CD4-positive, alpha-beta T cell (primary cell): ENCODE measurements at regions not wholly inside any gene's neighbourhood (a gene's known extent, or its start where the extent isn't known, plus 50 kb on each side); places are given as distances from the start of the nearest gene placed in this dataset.
"Not testable (repeated sequence)": the region's sequence is repeated elsewhere in the genome, so short reads cannot be mapped to it uniquely, and the experiment has no call there.

Source experiments
- ATAC-seq: fragments of 200-7000 bp; cut with Tn5 transposase; one replicate; pipeline ENCODE4 v1.10.0; 2022; ENCODE audit warnings: mild to moderate bottlenecking; ENCODE audit not compliant: poor library complexity
- CTCF ChIA-PET: fragments of 350-600 bp; sonication (Branson Sonifier 250); formaldehyde crosslinking; loops from one replicate; lab custom pipeline; 2021; ENCODE audit warnings: antibody characterized with exemption, inconsistent platforms; lab: Charles Lee
- POLR2A ChIA-PET: fragments of 350-600 bp; sonication (Branson Sonifier 250); formaldehyde crosslinking; loops from one replicate; lab custom pipeline; 2021; ENCODE audit warnings: antibody characterized with exemption, inconsistent platforms; lab: Charles Lee
- DNase-seq, 14 experiments: peaks; one replicate each; pipeline ENCODE4 v3.0.0-alpha.2; 2013 to 2020; ENCODE audit warnings: mixed read lengths in 2 of 14
- H3K27ac ChIP-seq, 2 donors: one replicate each; pipeline versions ENCODE4 v1.5.1 to v1.7.0; 2013; ENCODE audit warnings: low read length in 2 of 2, low read depth in 1 of 2, mild to moderate bottlenecking in 1 of 2
- H3K27me3 ChIP-seq, 2 experiments: 1 replicate in 1 of 2; 2 replicates in 1 of 2; pipeline versions ENCODE4 v1.6.1 to v1.7.0; 2013; ENCODE audit warnings: low read length in 2 of 2, control low read depth in 1 of 2, mild to moderate bottlenecking in 1 of 2, moderate library complexity in 1 of 2; ENCODE audit not compliant: insufficient read depth in 2 of 2, control insufficient read depth in 1 of 2
- H3K36me3 ChIP-seq: one replicate; pipeline ENCODE4 v1.6.1; 2013; ENCODE audit warnings: low read length, control low read depth; ENCODE audit not compliant: insufficient read depth
- H3K4me1 ChIP-seq: one replicate; pipeline ENCODE4 v1.6.1; 2013; ENCODE audit warnings: low read length, control low read depth; ENCODE audit not compliant: insufficient read depth
- H3K4me3 ChIP-seq: one replicate; pipeline ENCODE4 v1.5.1; 2013; ENCODE audit warnings: mild to moderate bottlenecking, low read length, moderate library complexity
- H3K9me3 ChIP-seq, 2 experiments: 1 replicate in 1 of 2; 2 replicates in 1 of 2; pipeline versions ENCODE4 v1.6.1 to v1.7.0; 2013; ENCODE audit warnings: low read length in 2 of 2, mild to moderate bottlenecking in 2 of 2, control low read depth in 1 of 2, moderate library complexity in 1 of 2; ENCODE audit not compliant: control insufficient read depth in 1 of 2, insufficient read depth in 1 of 2
- H3K27ac Mint-ChIP-seq: one replicate; pipeline ENCODE4 v1.8.0; 2020; ENCODE audit warnings: mixed read lengths
- H3K27me3 Mint-ChIP-seq: one replicate; pipeline ENCODE4 v1.8.0; 2021; ENCODE audit warnings: mixed read lengths
- H3K36me3 Mint-ChIP-seq: one replicate; pipeline ENCODE4 v1.8.0; 2021; ENCODE audit warnings: low read depth, mixed read lengths
- H3K4me1 Mint-ChIP-seq: one replicate; pipeline ENCODE4 v1.8.0; 2021; ENCODE audit warnings: low read depth, mixed read lengths
- H3K4me3 Mint-ChIP-seq: one replicate; pipeline ENCODE4 v1.8.0; 2020; ENCODE audit warnings: mild to moderate bottlenecking, mixed read lengths
- H3K9me3 Mint-ChIP-seq: one replicate; pipeline ENCODE4 v1.8.0; 2020; ENCODE audit warnings: mixed read lengths
- CTCF ChIP-seq: fragments of 200-600 bp; IDR thresholded peaks from one replicate; pipeline ENCODE4 v1.8.0; 2022; ENCODE audit warnings: antibody characterized with exemption, mild to moderate bottlenecking
- intact Hi-C, 2 experiments: fragments of 100-400 bp; cut with DNase I in 1 of 2; cut with micrococcal nuclease in 1 of 2; formaldehyde crosslinking; loops; one replicate each; pipeline versions ENCODE4 v1.15.1 to v1.9.0; 2023 to 2025; cut with DNase I, micrococcal nuclease

DNA sequence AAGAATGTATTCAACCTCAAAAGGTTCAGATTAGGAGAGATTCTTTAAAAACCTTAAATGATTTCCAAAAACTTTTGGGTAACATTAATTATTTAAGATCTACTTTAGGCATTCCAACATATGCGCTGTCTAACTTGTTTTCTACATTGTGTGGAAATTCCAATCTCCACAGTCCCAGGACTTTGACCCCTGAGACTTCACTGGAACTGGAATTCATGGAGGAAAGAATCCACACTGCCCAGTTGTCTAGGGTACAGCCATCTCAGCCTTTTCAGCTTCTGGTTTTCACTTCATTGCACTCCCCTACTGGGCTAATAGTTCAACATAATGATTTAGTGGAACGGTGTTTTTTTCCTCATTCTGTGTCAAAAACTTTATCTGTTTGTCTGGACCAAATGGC is 161.5 kb downstream of the IER5 start:
- no peak for TF ChIP-seq CTCF
- DNase-seq (no peak), ATAC-seq (no peak)
- Histone ChIP-seq H3K4me1 (no peaks in the 10 kb centered on the region), H3K27ac (no peak overlapping the region), H3K9me3 (peaks cover 6 to 9% of the 10 kb centered on the region in 2 experiments), H3K36me3 (no peaks in the 10 kb centered on the region), H3K4me3 (no peak overlapping the region), H3K27me3 (no peaks in the 10 kb centered on the region)
- Mint-ChIP-seq H3K27ac (no peak overlapping the region), H3K9me3 (peaks cover 10% of the 10 kb centered on the region), H3K27me3 (peaks cover 10% of the 10 kb centered on the region), H3K4me1 (no peaks in the 10 kb centered on the region), H3K4me3 (no peak overlapping the region), H3K36me3 (no peaks in the 10 kb centered on the region)
- ChIA-PET POLR2A (no interaction called here), CTCF (no interaction called here)
- intact Hi-C loops = no loop called here

DNA sequence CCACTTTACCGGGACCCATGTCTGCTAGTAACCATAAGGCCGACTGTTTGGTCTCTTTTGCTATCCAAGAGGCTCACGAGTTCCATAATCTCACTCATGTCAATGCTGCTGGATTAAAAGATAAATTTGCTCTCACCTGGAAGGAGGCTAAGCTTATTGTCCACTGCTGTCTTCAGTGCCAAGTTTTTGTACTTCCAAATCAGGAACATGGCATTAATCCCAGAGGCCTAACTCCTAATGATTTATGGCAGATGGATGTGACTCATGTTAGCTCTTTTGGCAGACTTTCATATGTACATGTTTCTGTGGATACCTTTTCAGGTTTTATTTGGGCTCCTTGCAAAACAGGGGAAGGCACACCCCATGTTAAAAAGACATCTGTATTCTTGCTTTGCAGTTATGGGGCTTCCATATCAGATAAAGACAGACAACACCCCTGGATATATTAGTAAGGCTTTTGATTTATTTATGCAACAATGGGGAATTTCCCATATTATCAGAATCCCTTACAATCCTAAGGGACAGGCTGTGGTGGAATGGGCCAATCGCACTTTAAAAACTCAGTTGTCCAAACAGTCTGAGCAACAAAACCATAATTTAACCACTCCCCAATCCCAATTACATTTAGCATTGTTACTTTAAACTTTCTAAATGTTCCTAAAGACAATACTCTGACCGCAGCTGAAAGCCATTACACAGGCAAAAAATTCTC is 162.7 kb downstream of the IER5 start:
- Histone ChIP-seq H3K27me3 (no peaks in the 10 kb centered on the region), H3K4me3 (no peak overlapping the region), H3K4me1 (no peaks in the 10 kb centered on the region), H3K27ac (no peak overlapping the region), H3K9me3 (peaks cover 2 to 18% of the 10 kb centered on the region in 2 experiments), H3K36me3 (no peaks in the 10 kb centered on the region)
- Mint-ChIP-seq H3K27me3 (peaks cover 10% of the 10 kb centered on the region), H3K27ac (no peak overlapping the region), H3K4me3 (no peak overlapping the region), H3K36me3 (no peaks in the 10 kb centered on the region), H3K9me3 (peaks cover 8% of the 10 kb centered on the region), H3K4me1 (no peaks in the 10 kb centered on the region)
- no peak for ATAC-seq
- no peak for DNase-seq
- ChIA-PET CTCF (no interaction called here), POLR2A (no interaction called here)
- no peak for TF ChIP-seq CTCF
- intact Hi-C loops = no loop called here

GRCh38 chr1:181251713-181252075 is 163.2 kb downstream of the IER5 start:
- ChIA-PET POLR2A (no interaction called here), CTCF (no interaction called here)
- H3K9me3 Mint-ChIP-seq = peaks cover 5% of the 10 kb centered on the region
- Histone ChIP-seq H3K4me3 (no peak overlapping the region), H3K27me3 (no peaks in the 10 kb centered on the region), H3K9me3 (peaks cover 6 to 18% of the 10 kb centered on the region in 2 experiments), H3K36me3 (no peaks in the 10 kb centered on the region), H3K27ac (no peak overlapping the region), H3K4me1 (no peaks in the 10 kb centered on the region)
- no peak for ATAC-seq
- H3K4me3 Mint-ChIP-seq = no peak overlapping the region
- intact Hi-C loops = no loop called here
- no peaks in the 10 kb centered on the region for H3K4me1 Mint-ChIP-seq
- no peaks in the 10 kb centered on the region for H3K36me3 Mint-ChIP-seq
- no peak for DNase-seq
- no peak for TF ChIP-seq CTCF
- H3K27me3 Mint-ChIP-seq = peaks cover 12% of the 10 kb centered on the region
- no peak overlapping the region for H3K27ac Mint-ChIP-seq

GRCh38 chr1:181253601-181254000 is 165.1 kb downstream of the IER5 start:
- H3K4me1 ChIP-seq, H3K36me3 ChIP-seq, H3K27ac ChIP-seq, H3K9me3 ChIP-seq, DNase-seq, H3K27me3 ChIP-seq, H3K9me3 Mint-ChIP-seq, H3K4me1 Mint-ChIP-seq, H3K27ac Mint-ChIP-seq, CTCF ChIA-PET, H3K36me3 Mint-ChIP-seq, H3K4me3 ChIP-seq, H3K4me3 Mint-ChIP-seq, ATAC-seq, POLR2A ChIA-PET, intact Hi-C loops: not testable (repeated sequence)
- H3K27me3 Mint-ChIP-seq = peaks cover 16% of the 10 kb centered on the region
